ENCODE measurements at regions not wholly inside any gene's neighbourhood (a gene's known extent, or its start where the extent isn't known, plus 50 kb on each side); places are given as distances from the start of the nearest gene placed in this dataset.
"Not testable (repeated sequence)": the region's sequence is repeated elsewhere in the genome, so short reads cannot be mapped to it uniquely, and the experiment has no call there.

DNA sequence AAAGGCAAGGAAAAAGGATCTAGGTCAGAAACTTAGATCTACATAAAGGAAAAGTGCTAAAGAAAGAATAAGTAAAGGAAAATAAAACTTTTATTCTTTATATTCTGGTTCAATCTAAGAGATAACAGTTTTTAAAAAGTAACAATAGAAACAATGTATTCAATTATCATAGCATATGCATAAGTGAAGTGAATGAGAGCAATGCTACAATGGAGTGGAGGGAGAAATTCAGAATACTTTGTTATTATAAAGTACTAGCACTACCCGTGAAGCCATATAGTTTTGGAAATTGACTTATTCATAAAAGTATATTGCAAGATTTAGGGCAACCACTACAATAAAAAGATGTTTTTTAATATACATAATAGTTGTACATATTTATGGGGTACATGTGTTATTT is 586.0 kb upstream of the MDGA2 start:
- Mint-ChIP-seq H3K4me1 (no peaks in the 10 kb centered on the region), H3K4me3 (no peak overlapping the region), H3K36me3 (ENCODE audit: low read depth) (no peaks in the 10 kb centered on the region), H3K9me3 (peaks cover 3% of the 10 kb centered on the region), H3K27me3 (ENCODE audit: low read depth) (no peaks in the 10 kb centered on the region), H3K27ac (ENCODE audit: unreplicated experiment) (no peak overlapping the region)
- DNase-seq (ENCODE audit: low read depth, low spot score): no peak
- TF ChIP-seq, protein P1, sequence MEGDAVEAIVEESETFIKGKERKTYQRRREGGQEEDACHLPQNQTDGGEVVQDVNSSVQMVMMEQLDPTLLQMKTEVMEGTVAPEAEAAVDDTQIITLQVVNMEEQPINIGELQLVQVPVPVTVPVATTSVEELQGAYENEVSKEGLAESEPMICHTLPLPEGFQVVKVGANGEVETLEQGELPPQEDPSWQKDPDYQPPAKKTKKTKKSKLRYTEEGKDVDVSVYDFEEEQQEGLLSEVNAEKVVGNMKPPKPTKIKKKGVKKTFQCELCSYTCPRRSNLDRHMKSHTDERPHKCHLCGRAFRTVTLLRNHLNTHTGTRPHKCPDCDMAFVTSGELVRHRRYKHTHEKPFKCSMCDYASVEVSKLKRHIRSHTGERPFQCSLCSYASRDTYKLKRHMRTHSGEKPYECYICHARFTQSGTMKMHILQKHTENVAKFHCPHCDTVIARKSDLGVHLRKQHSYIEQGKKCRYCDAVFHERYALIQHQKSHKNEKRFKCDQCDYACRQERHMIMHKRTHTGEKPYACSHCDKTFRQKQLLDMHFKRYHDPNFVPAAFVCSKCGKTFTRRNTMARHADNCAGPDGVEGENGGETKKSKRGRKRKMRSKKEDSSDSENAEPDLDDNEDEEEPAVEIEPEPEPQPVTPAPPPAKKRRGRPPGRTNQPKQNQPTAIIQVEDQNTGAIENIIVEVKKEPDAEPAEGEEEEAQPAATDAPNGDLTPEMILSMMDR (conservative IDR thresholded peaks at IDR 0.05): no peak

DNA sequence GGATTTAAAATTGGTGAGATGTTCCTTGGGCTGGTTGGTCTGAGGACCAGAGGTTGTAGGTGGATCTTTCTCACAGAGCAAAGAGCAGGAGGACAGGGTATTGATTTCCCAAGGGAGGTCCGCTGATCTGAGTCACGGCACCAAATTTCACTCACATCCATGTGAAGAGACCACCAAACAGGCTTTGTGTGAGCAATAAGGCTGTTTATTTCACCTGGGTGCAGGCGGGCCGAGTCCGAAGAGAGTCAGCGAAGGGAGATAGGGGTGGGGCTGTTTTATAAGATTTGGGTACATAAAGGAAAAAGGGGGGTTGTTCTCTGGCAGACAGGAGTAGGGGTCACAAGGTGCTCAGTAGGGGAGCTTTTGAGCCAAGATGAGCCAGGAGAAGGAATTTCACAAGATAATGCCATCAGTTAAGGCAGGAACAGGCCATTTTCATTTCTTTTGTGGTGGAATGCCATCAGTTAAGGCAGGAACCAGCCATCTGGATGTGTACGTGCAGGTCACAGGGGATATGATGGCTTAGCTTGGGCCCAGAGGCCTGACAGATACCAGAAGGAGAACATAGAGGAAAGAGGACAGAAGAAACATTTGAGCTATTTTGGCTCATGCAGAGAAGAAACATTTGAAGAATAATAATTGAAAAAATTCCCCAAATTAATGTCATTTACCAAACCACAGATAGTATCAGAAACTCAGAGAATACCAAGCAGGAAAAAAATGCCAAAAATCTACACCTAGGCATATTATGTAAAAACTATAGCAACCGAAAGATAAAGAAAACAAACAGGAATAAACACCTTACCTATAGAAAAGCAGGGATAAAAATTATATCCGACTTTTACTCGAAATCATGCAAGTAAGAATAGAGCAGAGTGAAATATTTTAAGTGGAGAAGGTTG is 585.2 kb upstream of the MDGA2 start:
- H3K9me3 Mint-ChIP-seq; H3K36me3 Mint-ChIP-seq (ENCODE audit: low read depth); H3K27ac Mint-ChIP-seq (ENCODE audit: unreplicated experiment); H3K4me3 Mint-ChIP-seq; DNase-seq (ENCODE audit: low read depth, low spot score); H3K4me1 Mint-ChIP-seq; H3K27me3 Mint-ChIP-seq (ENCODE audit: low read depth): not testable (repeated sequence)

DNA sequence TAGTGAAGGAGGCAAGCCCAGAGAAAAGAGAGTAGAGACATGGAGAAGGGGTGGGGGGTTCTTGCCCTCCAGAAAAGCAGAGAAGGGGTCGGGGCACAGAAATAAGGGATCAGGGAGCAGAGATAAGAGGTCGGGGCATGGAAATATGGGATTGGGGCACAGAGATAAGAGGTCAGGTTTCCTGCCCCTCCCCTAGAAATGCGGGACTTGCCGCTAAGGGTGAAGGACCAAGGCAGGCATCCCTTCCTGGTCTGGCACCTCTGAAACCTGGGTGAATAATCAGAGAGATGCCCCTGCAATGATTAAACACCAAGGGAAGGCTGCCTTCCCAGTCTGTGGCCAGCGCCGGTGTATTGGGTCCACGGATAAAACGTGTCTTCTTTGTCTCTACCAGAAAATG is 584.5 kb upstream of the MDGA2 start:
- H3K9me3 Mint-ChIP-seq; H3K4me3 Mint-ChIP-seq; H3K4me1 Mint-ChIP-seq; H3K27ac Mint-ChIP-seq (ENCODE audit: unreplicated experiment); H3K36me3 Mint-ChIP-seq (ENCODE audit: low read depth); H3K27me3 Mint-ChIP-seq (ENCODE audit: low read depth); DNase-seq (ENCODE audit: low read depth, low spot score): not testable (repeated sequence)

DNA sequence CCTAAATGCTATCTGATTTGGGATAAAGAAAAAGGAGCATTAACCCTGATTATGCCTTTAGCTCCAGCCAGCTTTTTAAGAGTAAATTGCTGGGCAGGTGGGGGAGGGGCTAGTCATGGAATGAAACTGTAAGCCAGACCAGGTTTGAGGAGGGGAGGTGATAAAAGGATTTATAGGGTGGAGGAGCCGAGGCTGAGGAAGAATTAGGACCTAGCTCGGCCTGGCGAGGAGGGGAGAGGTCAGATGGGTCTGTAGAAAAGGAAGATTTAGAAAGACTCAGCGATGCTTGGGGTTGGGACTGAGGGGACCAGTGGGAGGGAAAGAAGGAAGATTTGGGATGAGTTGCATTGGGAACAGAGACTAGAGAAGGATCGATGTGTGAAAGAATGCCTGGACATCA is 583.8 kb upstream of the MDGA2 start:
- H3K4me1 Mint-ChIP-seq; DNase-seq (ENCODE audit: low read depth, low spot score); H3K36me3 Mint-ChIP-seq (ENCODE audit: low read depth); H3K27ac Mint-ChIP-seq (ENCODE audit: unreplicated experiment); H3K27me3 Mint-ChIP-seq (ENCODE audit: low read depth); H3K9me3 Mint-ChIP-seq; H3K4me3 Mint-ChIP-seq: not testable (repeated sequence)

DNA sequence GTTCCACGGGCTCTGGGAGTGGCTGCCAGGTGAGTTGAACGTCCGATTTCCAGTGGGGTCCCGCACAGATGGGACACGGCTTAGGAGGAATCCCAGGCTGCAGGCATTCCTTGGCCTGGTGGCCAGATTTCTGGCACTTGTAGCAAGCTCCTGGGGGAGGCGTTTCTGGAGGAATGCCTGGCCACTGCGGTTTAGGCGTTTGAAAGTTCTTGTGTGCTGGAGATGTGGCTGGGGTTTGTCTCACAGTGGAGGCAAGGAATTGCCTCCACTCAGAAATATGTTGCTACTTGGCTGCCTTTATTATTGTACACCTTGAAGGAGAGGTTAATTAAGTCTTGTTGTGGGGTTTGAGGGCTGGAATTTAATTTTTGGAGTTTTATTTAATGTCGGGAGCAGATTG is 583.3 kb upstream of the MDGA2 start:
- H3K4me1 Mint-ChIP-seq; H3K4me3 Mint-ChIP-seq; H3K27ac Mint-ChIP-seq (ENCODE audit: unreplicated experiment); H3K27me3 Mint-ChIP-seq (ENCODE audit: low read depth); DNase-seq (ENCODE audit: low read depth, low spot score); H3K36me3 Mint-ChIP-seq (ENCODE audit: low read depth); H3K9me3 Mint-ChIP-seq: not testable (repeated sequence)

DNA sequence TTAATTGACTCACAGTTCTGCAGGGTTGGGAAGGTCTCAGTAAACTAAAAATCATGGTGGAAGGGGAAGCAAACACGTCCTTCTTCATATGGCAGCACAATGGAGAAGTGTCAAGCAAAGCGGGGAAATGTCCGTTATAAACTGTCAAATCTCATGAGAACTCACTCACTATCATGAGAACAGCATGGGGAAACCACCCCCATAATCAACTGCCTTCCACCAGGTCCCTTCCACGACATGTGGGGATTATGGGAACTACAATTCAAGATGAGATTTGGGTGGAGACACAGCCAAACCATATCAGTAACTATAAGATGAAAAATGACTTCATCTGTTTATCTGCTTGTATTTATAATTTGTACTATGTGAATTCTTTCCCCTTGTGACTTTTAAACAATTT is 577.6 kb upstream of the MDGA2 start:
- Mint-ChIP-seq H3K27ac (ENCODE audit: unreplicated experiment) (no peak overlapping the region), H3K27me3 (ENCODE audit: low read depth) (no peaks in the 10 kb centered on the region), H3K4me1 (no peaks in the 10 kb centered on the region), H3K9me3 (no peaks in the 10 kb centered on the region), H3K4me3 (no peak overlapping the region), H3K36me3 (ENCODE audit: low read depth) (no peaks in the 10 kb centered on the region)
- DNase-seq (ENCODE audit: low read depth, low spot score): no peak
- TF ChIP-seq, protein P1 (conservative IDR thresholded peaks at IDR 0.05): no peak

DNA sequence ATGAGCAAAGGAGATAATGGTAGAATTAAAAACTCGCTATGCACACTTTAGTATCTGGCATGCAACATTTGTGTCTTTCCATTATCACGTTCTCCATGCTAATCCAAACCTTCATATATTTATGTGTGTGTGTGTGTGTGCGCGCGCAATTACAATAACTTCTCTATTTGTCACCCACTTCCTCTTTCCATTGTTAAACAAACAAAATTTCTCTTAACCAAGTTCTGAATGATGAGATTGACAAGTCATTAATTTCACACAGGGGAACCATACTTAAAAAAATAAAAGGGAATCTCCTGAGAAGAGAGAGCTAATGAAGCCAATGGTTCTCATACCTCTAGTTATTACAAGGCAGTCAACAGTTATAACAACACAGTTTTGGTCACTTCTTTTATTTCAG is 575.9 kb upstream of the MDGA2 start:
- TF ChIP-seq, protein P1 (conservative IDR thresholded peaks at IDR 0.05): no peak
- no peaks in the 10 kb centered on the region for H3K9me3 Mint-ChIP-seq

More for the DNA sequence above, 575.9 kb upstream of the MDGA2 start:
- no peak for DNase-seq (ENCODE audit: low read depth, low spot score)
- Mint-ChIP-seq H3K4me3 (no peak overlapping the region), H3K27ac (ENCODE audit: unreplicated experiment) (no peak overlapping the region), H3K4me1 (no peaks in the 10 kb centered on the region), H3K27me3 (ENCODE audit: low read depth) (no peaks in the 10 kb centered on the region), H3K36me3 (ENCODE audit: low read depth) (no peaks in the 10 kb centered on the region)
